Coronary artery (tissue), 2 donors: ENCODE measurements at regions not wholly inside any gene's neighbourhood (a gene's known extent, or its start where the extent isn't known, plus 50 kb on each side); places are given as distances from the start of the nearest gene placed in this dataset.

Experiments
- DNase-seq: peaks from one replicate; pipeline ENCODE4 v3.0.0-alpha.2; 2017; ENCODE audit warnings: low spot score
- H3K27ac ChIP-seq, 2 donors: fragments of 200-600 bp; sonication (generic); one replicate each; pipeline ENCODE4 v1.5.1; 2016 to 2019
- H3K4me3 ChIP-seq: fragments of 200-600 bp; sonication (generic); 2 replicates; pipeline ENCODE4 v1.5.1; 2016; ENCODE audit warnings: mild to moderate bottlenecking, moderate library complexity
- CTCF ChIP-seq: fragments of 200-600 bp; sonication (generic); IDR thresholded peaks from one replicate; pipeline ENCODE4 v1.5.1; 2019; ENCODE audit warnings: antibody characterized with exemption

DNA sequence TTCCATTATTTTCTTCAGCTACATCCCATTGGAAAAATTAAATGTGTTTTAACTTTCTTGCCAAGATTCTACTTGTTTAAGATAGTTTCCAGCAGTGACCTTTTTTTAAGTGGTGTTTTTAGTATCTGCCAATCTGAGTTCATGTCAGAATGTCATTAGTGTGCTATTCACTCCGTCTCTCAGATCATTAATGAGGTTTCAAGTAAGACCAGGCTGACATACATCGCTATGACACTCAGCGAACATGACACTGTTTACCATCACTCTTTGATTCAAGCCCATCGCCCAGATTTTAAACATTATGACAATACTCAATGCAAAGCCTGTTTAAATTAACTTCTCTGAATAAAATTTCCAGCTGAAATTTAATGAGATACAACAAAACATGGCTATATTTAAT lies 272.0 kb upstream of the KYNU start:
- no peak overlapping the region for H3K27ac ChIP-seq
- TF ChIP-seq CTCF: no peak
- DNase-seq: no peak
- H3K4me3 ChIP-seq: no peak overlapping the region

DNA sequence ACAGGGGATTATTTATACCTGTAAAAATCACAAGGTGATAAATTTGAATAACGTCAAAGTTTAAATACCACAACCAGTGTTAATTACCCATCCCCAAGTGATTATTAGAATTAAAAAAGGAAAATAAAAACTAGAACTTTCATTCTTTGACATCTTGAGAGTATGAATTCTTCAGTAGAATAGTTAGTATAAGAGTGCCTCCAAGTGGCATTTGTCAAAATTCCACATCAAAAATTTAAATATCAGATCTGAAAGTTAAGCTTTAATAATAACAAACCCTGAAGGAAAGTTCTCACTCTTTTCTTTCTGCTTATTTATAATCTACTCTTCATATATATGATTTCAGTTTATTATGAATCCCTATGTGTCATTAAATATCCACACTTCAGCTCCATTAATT lies 273.7 kb upstream of the KYNU start:
- H3K4me3 ChIP-seq: no peak overlapping the region
- H3K27ac ChIP-seq: no peak overlapping the region
- DNase-seq: no peak
- no peak for TF ChIP-seq CTCF

- no peak for DNase-seq
- no peak for TF ChIP-seq CTCF
- Histone ChIP-seq H3K27ac (no peak overlapping the region), H3K4me3 (no peak overlapping the region)
These were observed 275.0 kb upstream of the KYNU start for GRCh38 chr2:142602418-142602989.

DNA sequence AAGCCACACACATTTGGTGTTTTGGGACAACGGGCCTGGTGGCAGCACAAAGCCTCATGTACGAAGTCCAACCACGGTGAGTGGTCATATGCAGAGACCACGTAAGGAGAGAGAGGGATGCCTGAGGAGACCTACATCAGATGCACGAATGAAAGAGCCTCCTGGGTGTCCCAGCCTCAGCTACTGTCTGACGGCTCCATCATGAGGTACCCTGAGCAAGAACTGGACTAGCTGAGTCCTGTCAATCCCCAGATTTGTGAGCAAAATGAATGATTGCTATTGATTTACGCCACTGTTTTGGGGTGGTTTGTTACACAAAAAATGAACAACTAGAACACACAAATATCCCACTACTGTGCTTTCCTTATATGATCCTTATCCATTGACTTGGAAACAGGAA lies 275.7 kb upstream of the KYNU start:
- H3K27ac ChIP-seq: no peak overlapping the region
- TF ChIP-seq CTCF: no peak
- DNase-seq: no peak
- H3K4me3 ChIP-seq: no peak overlapping the region

- DNase-seq: no peak
- Histone ChIP-seq H3K27ac (no peak overlapping the region), H3K4me3 (no peak overlapping the region)
- no peak for TF ChIP-seq CTCF
These were observed 278.0 kb upstream of the KYNU start for GRCh38 chr2:142599504-142599903.

DNA sequence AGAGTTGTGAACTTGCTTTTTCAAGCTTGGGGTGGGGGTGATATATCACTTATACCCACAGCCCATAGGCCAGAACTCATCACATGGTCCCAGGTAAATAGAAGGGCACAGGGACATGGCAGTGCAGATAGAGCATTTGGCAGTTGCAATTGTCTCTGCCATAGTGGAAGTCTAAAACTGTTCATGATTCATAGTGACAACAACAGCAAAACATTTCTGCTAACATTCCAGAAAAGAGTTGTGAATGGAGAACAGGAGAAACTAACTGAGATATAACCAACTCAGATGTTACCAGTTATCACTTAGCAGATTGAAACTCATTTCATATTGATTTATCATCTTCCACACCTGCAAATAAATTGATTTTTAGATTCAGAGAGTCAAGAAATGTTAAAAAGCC lies 278.6 kb upstream of the KYNU start:
- DNase-seq: no peak
- Histone ChIP-seq H3K4me3 (no peak overlapping the region), H3K27ac (no peak overlapping the region)
- TF ChIP-seq CTCF: no peak

- Histone ChIP-seq H3K4me3 (no peak overlapping the region), H3K27ac (no peak overlapping the region)
- no peak for TF ChIP-seq CTCF
- no peak for DNase-seq
These were observed 281.0 kb upstream of the KYNU start for GRCh38 chr2:142596334-142597088.
